ENCODE measurements at regions not wholly inside any gene's neighbourhood (a gene's known extent, or its start where the extent isn't known, plus 50 kb on each side); places are given as distances from the start of the nearest gene placed in this dataset.
"Not testable (repeated sequence)": the region's sequence is repeated elsewhere in the genome, so short reads cannot be mapped to it uniquely, and the experiment has no call there.

DNA sequence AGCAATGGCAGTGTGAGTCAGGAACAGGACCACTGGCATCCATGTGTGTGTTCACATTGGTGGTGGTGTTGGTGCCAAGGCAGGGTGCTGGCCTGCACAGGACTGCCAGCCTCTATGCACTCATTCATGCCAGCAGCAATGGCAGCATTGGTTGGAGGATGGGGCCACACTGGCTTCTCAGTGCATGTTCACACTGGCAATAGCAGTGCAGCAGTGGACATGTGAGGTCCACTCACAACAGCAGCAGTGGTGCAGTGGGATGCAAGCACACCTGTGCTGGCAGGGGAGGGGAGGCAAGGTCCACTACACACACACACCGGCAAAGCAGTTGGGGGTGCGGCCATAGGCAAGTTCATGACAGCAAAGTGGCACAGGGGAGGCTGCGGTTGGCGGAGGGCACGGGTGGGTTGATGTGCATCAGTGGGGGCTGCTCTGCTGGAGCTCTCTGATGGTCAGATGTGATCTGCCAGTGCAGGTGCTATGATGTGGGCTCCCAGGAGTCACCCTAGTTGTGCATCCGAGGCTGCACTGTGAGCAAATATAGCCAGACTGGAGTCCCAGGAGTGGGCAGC, 57.8 kb upstream of the TNKS2 start:
- Mint-ChIP-seq H3K27me3 (ENCODE audit: low read depth) (peaks cover 58% of the 10 kb centered on the region), H3K4me3 (no peak overlapping the region), H3K9me3 (no peaks in the 10 kb centered on the region), H3K36me3 (no peaks in the 10 kb centered on the region), H3K27ac (no peak overlapping the region), H3K4me1 (peaks cover 16% of the 10 kb centered on the region)
- TF ChIP-seq, protein P1, sequence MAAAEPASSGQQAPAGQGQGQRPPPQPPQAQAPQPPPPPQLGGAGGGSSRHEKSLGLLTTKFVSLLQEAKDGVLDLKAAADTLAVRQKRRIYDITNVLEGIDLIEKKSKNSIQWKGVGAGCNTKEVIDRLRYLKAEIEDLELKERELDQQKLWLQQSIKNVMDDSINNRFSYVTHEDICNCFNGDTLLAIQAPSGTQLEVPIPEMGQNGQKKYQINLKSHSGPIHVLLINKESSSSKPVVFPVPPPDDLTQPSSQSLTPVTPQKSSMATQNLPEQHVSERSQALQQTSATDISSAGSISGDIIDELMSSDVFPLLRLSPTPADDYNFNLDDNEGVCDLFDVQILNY (CRISPR knock-in tag; IDR thresholded peaks at IDR 0.05), result no peak
- TF ChIP-seq, protein P2, sequence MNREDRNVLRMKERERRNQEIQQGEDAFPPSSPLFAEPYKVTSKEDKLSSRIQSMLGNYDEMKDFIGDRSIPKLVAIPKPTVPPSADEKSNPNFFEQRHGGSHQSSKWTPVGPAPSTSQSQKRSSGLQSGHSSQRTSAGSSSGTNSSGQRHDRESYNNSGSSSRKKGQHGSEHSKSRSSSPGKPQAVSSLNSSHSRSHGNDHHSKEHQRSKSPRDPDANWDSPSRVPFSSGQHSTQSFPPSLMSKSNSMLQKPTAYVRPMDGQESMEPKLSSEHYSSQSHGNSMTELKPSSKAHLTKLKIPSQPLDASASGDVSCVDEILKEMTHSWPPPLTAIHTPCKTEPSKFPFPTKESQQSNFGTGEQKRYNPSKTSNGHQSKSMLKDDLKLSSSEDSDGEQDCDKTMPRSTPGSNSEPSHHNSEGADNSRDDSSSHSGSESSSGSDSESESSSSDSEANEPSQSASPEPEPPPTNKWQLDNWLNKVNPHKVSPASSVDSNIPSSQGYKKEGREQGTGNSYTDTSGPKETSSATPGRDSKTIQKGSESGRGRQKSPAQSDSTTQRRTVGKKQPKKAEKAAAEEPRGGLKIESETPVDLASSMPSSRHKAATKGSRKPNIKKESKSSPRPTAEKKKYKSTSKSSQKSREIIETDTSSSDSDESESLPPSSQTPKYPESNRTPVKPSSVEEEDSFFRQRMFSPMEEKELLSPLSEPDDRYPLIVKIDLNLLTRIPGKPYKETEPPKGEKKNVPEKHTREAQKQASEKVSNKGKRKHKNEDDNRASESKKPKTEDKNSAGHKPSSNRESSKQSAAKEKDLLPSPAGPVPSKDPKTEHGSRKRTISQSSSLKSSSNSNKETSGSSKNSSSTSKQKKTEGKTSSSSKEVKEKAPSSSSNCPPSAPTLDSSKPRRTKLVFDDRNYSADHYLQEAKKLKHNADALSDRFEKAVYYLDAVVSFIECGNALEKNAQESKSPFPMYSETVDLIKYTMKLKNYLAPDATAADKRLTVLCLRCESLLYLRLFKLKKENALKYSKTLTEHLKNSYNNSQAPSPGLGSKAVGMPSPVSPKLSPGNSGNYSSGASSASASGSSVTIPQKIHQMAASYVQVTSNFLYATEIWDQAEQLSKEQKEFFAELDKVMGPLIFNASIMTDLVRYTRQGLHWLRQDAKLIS (CRISPR knock-in tag; IDR thresholded peaks at IDR 0.05; ENCODE audit: borderline replicate concordance), result no peak
- no peak for ATAC-seq
- ChIA-PET POLR2A (no interaction called here), CTCF (no interaction called here)
- no peak for DNase-seq (ENCODE audit: low spot score)

DNA sequence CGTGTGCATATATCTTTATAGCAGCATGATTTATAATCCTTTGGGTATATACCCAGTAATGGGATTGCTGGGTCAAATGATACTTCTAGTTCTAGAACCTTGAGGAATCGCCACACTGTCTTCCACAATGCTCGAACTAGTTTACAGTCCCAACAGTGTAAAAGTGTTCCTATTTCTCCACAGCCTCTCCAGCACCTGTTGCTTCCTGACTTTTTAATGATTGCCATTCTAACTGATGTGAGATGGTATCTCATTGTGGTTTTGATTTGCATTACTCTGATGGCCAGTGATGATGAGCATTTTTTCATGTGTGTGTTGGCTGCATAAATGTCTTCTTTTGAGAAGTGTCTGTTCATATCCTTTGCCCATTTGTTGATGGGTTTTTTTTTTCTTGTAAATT, 66.0 kb upstream of the TNKS2 start:
- DNase-seq (ENCODE audit: low spot score); POLR2A ChIA-PET; H3K4me1 Mint-ChIP-seq; H3K9me3 Mint-ChIP-seq; ATAC-seq; H3K36me3 Mint-ChIP-seq; H3K27ac Mint-ChIP-seq; CTCF ChIA-PET; H3K4me3 Mint-ChIP-seq: not testable (repeated sequence)
- H3K27me3 Mint-ChIP-seq (ENCODE audit: low read depth), result peaks cover 36% of the 10 kb centered on the region

DNA sequence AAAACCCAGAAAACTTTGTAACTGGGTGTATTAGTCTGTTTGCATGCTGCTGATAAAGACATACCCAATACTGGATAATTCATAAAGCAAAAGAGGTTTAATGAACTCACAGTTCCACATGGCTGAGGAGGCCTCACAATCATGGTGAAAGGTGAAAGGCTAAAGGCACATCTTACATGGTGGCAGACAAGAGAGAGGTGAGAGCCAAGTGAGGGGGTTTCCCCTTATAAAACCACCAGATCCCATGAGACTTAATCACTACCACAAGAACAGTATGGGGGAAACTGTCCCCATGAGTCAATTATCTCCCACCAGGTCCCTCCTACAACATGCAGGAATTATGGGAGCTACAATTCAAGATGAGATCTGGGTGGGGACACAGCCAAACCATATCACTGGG, 68.9 kb upstream of the TNKS2 start:
- H3K4me1 Mint-ChIP-seq; H3K36me3 Mint-ChIP-seq; ATAC-seq; H3K4me3 Mint-ChIP-seq; DNase-seq (ENCODE audit: low spot score); CTCF ChIA-PET; POLR2A ChIA-PET; H3K27ac Mint-ChIP-seq; H3K9me3 Mint-ChIP-seq: not testable (repeated sequence)
- peaks cover 13% of the 10 kb centered on the region for H3K27me3 Mint-ChIP-seq (ENCODE audit: low read depth)

DNA sequence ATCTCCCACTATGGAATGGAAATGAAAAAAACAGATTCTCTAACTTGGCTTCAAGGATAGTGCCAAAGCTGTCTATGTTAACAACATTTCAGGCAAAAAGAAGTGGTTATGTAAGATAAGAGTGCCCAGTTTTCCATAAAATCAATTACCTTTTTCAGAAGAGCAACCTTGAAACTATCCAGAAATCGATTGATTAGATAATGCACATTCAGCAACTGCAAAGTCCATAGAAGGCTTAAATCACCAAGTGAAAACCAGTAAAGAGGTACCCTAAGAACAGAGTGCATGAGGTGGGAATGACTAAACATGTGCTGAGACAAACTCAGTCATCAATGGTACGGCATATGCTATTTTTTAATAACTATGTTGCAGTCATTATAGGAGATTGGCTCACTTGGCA, 71.9 kb upstream of the TNKS2 start:
- H3K4me3 Mint-ChIP-seq, result no peak overlapping the region
- ChIA-PET POLR2A (no interaction called here), CTCF (no interaction called here)
- DNase-seq (ENCODE audit: low spot score) (no peak), ATAC-seq (no peak)
- peaks cover 4% of the 10 kb centered on the region; the same call in 1 of the 2 replicates for H3K27me3 Mint-ChIP-seq (ENCODE audit: low read depth)
- H3K4me1 Mint-ChIP-seq, result no peaks in the 10 kb centered on the region
- H3K27ac Mint-ChIP-seq, result no peak overlapping the region
- no peaks in the 10 kb centered on the region for H3K36me3 Mint-ChIP-seq
- TF ChIP-seq, protein P3, sequence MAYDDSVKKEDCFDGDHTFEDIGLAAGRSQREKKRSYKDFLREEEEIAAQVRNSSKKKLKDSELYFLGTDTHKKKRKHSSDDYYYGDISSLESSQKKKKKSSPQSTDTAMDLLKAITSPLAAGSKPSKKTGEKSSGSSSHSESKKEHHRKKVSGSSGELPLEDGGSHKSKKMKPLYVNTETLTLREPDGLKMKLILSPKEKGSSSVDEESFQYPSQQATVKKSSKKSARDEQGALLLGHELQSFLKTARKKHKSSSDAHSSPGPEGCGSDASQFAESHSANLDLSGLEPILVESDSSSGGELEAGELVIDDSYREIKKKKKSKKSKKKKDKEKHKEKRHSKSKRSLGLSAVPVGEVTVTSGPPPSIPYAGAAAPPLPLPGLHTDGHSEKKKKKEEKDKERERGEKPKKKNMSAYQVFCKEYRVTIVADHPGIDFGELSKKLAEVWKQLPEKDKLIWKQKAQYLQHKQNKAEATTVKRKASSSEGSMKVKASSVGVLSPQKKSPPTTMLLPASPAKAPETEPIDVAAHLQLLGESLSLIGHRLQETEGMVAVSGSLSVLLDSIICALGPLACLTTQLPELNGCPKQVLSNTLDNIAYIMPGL (CRISPR knock-in tag; IDR thresholded peaks at IDR 0.05), result no peak
- H3K9me3 Mint-ChIP-seq, result no peaks in the 10 kb centered on the region

DNA sequence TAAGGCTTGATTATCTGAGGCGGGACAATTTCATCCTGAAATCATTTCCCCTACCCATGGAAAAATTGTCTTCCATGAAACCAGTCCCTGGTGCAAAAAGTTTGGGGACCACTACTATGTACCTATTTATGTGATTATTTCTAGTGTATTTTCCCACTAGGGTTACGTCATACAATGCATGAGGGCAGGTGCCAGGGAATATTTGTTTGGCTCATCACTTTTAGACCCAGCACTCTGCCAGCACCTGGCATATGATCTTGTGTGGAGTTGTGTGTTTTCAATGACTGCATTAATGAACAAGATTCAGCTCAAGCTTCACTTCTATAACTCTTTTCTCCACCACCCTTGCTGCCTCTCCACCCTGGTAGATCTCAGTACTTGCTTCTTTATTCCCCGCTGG, 73.3 kb upstream of the TNKS2 start:
- no peak for ATAC-seq
- DNase-seq (ENCODE audit: low spot score), result no peak
- Mint-ChIP-seq H3K36me3 (no peaks in the 10 kb centered on the region), H3K4me1 (no peaks in the 10 kb centered on the region), H3K27me3 (ENCODE audit: low read depth) (peaks cover 4% of the 10 kb centered on the region; the same call in 1 of the 2 replicates), H3K9me3 (no peaks in the 10 kb centered on the region), H3K27ac (no peak overlapping the region), H3K4me3 (no peak overlapping the region)
- ChIA-PET CTCF (interaction anchor here (1.9 kb wide), 1 partner anchor 92 kb away, joined by 5 read pairs; the partner anchor contains the start of gene PPP1R3C), POLR2A (no interaction called here)
- TF ChIP-seq, protein P4, sequence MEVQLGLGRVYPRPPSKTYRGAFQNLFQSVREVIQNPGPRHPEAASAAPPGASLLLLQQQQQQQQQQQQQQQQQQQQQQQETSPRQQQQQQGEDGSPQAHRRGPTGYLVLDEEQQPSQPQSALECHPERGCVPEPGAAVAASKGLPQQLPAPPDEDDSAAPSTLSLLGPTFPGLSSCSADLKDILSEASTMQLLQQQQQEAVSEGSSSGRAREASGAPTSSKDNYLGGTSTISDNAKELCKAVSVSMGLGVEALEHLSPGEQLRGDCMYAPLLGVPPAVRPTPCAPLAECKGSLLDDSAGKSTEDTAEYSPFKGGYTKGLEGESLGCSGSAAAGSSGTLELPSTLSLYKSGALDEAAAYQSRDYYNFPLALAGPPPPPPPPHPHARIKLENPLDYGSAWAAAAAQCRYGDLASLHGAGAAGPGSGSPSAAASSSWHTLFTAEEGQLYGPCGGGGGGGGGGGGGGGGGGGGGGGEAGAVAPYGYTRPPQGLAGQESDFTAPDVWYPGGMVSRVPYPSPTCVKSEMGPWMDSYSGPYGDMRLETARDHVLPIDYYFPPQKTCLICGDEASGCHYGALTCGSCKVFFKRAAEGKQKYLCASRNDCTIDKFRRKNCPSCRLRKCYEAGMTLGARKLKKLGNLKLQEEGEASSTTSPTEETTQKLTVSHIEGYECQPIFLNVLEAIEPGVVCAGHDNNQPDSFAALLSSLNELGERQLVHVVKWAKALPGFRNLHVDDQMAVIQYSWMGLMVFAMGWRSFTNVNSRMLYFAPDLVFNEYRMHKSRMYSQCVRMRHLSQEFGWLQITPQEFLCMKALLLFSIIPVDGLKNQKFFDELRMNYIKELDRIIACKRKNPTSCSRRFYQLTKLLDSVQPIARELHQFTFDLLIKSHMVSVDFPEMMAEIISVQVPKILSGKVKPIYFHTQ (CRISPR knock-in tag; IDR thresholded peaks at IDR 0.05), result no peak
- TF ChIP-seq, protein P5, sequence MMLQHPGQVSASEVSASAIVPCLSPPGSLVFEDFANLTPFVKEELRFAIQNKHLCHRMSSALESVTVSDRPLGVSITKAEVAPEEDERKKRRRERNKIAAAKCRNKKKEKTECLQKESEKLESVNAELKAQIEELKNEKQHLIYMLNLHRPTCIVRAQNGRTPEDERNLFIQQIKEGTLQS (CRISPR knock-in tag; conservative IDR thresholded peaks at IDR 0.05), result no peak
- TF ChIP-seq JAZF1 (CRISPR knock-in tag; IDR thresholded peaks at IDR 0.05) (no peak), SMAD3 (CRISPR knock-in tag; IDR thresholded peaks at IDR 0.05; ENCODE audit: borderline replicate concordance) (no peak), NR1H2 (CRISPR knock-in tag; IDR thresholded peaks at IDR 0.05) (no peak), PRRX2 (CRISPR knock-in tag; IDR thresholded peaks at IDR 0.05) (no peak)
- TF ChIP-seq, protein P6, sequence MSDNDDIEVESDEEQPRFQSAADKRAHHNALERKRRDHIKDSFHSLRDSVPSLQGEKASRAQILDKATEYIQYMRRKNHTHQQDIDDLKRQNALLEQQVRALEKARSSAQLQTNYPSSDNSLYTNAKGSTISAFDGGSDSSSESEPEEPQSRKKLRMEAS (CRISPR knock-in tag; IDR thresholded peaks at IDR 0.05), result no peak
- TF ChIP-seq, protein P7, sequence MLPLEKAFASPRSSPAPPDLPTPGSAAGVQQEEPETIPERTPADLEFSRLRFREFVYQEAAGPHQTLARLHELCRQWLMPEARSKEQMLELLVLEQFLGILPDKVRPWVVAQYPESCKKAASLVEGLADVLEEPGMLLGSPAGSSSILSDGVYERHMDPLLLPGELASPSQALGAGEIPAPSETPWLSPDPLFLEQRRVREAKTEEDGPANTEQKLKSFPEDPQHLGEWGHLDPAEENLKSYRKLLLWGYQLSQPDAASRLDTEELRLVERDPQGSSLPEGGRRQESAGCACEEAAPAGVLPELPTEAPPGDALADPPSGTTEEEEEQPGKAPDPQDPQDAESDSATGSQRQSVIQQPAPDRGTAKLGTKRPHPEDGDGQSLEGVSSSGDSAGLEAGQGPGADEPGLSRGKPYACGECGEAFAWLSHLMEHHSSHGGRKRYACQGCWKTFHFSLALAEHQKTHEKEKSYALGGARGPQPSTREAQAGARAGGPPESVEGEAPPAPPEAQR (CRISPR knock-in tag; IDR thresholded peaks at IDR 0.05), result no peak
